ENCODE measurements at regions not wholly inside any gene's neighbourhood (a gene's known extent, or its start where the extent isn't known, plus 50 kb on each side); places are given as distances from the start of the nearest gene placed in this dataset.

DNA sequence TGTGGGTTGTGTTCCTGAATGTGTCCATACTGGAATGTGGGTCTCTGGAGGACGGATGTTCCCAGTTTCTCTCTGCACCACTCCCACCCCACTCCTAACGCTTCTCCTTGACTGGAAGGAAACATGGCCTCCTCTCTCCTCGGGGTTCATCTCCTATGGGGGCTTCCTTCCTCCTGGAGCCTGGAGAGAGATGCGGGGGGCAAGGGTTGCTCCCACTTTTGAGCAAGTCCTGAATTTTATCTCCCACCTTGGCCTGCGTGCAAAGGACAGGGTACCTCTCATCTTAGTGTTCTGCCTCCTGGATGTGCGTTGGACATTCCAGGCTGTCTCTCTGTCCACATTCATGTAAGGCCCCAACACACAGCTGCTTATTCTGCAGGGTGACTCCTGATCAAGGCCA is 52.5 kb upstream of the UQCRFS1 start:
- WGBS (ENCODE audit: insufficient coverage) = 88% methylated on average over 4 of the region's 6 CpGs
- intact Hi-C loops (cut with micrococcal nuclease) = no loop called here
- no peak overlapping the region for H3K27ac Mint-ChIP-seq

DNA sequence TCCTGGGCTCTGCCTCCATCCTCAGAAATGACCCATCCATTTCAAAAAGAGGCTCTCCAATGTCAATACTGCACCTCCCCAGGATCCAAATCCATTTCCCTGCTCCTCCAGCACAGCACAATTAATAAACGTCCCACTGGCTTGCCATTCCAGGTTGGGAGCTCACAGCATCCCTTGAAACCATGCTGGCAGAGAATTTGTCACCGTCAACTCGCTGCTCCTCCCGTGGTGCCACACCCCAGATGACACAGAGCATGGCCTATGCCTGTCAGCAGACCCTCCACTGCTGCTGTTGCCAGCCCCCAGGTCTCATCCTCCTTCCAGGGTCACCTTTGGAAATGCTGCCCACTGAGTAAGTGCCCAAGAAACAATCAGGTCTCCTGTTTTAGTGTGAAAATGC is 53.0 kb upstream of the UQCRFS1 start:
- Mint-ChIP-seq H3K9me3 (peaks cover 0 to 3% (median under 1%) of the 10 kb centered on the region in 7 donors), H3K36me3 (no peaks in the 10 kb centered on the region), H3K27me3 (ENCODE audit: low read depth in 3 of 3) (peaks cover 2 to 8% (median 4%) of the 10 kb centered on the region in 3 donors), H3K4me3 (no peak overlapping the region), H3K27ac (peak overlapping the region in 1 of 7 donors; percentile 36), H3K4me1 (no peaks in the 10 kb centered on the region)
- Histone ChIP-seq H3K4me1 (ENCODE audit: control insufficient read depth in 1 of 2, insufficient read depth in 2 of 2, low read length in 2 of 2) (no peaks in the 10 kb centered on the region), H3K9ac (ENCODE audit: insufficient read depth, low read length, poor library complexity, severe bottlenecking) (no peak overlapping the region), H4K20me1 (ENCODE audit: insufficient read depth, low read length) (no peaks in the 10 kb centered on the region), H3K4me2 (replicated peaks; ENCODE audit: extremely low read depth, low read length, poor library complexity, severe bottlenecking) (no peak overlapping the region), H3K36me3 (replicated peaks in 1 of 2; ENCODE audit: control insufficient read depth in 1 of 2, insufficient read depth in 2 of 2, low read length in 2 of 2) (no peaks in the 10 kb centered on the region), H3K79me2 (ENCODE audit: insufficient read depth, low read length) (no peaks in the 10 kb centered on the region), H3K4me3 (replicated peaks in 1 of 3; ENCODE audit: low read depth in 2 of 3, low read length in 3 of 3) (no peak overlapping the region), H2AFZ (ENCODE audit: insufficient read depth, low read depth, low read length, poor library complexity, severe bottlenecking) (no peak overlapping the region), H3K27me3 (ENCODE audit: control insufficient read depth in 2 of 2, insufficient read depth in 2 of 2, low read length in 2 of 2) (no peaks in the 10 kb centered on the region), H3K27ac (ENCODE audit: low read depth in 1 of 2, low read length in 2 of 2) (no peak overlapping the region), H3K9me3 (replicated peaks in 1 of 2; ENCODE audit: control insufficient read depth in 1 of 2, insufficient read depth in 1 of 2, low read length in 2 of 2) (no peaks in the 10 kb centered on the region)
- WGBS (ENCODE audit: insufficient coverage) = 52% methylated on average over 4 of the region's 4 CpGs
- TF ChIP-seq, protein P1, sequence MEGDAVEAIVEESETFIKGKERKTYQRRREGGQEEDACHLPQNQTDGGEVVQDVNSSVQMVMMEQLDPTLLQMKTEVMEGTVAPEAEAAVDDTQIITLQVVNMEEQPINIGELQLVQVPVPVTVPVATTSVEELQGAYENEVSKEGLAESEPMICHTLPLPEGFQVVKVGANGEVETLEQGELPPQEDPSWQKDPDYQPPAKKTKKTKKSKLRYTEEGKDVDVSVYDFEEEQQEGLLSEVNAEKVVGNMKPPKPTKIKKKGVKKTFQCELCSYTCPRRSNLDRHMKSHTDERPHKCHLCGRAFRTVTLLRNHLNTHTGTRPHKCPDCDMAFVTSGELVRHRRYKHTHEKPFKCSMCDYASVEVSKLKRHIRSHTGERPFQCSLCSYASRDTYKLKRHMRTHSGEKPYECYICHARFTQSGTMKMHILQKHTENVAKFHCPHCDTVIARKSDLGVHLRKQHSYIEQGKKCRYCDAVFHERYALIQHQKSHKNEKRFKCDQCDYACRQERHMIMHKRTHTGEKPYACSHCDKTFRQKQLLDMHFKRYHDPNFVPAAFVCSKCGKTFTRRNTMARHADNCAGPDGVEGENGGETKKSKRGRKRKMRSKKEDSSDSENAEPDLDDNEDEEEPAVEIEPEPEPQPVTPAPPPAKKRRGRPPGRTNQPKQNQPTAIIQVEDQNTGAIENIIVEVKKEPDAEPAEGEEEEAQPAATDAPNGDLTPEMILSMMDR (IDR thresholded peaks at IDR 0.05) = no peak
- intact Hi-C loops (cut with micrococcal nuclease) = no loop called here
- DNase-seq = no peak

More for the DNA sequence above, 52.5 kb upstream of the UQCRFS1 start:
- Histone ChIP-seq H3K4me3 (replicated peaks in 1 of 3; ENCODE audit: low read depth in 2 of 3, low read length in 3 of 3) (no peak overlapping the region), H3K9me3 (replicated peaks in 1 of 2; ENCODE audit: control insufficient read depth in 1 of 2, insufficient read depth in 1 of 2, low read length in 2 of 2) (no peaks in the 10 kb centered on the region), H3K4me2 (replicated peaks; ENCODE audit: extremely low read depth, low read length, poor library complexity, severe bottlenecking) (no peak overlapping the region), H4K20me1 (ENCODE audit: insufficient read depth, low read length) (no peaks in the 10 kb centered on the region), H3K27me3 (ENCODE audit: control insufficient read depth in 2 of 2, insufficient read depth in 2 of 2, low read length in 2 of 2) (no peaks in the 10 kb centered on the region), H2AFZ (ENCODE audit: insufficient read depth, low read depth, low read length, poor library complexity, severe bottlenecking) (no peak overlapping the region), H3K4me1 (ENCODE audit: control insufficient read depth in 1 of 2, insufficient read depth in 2 of 2, low read length in 2 of 2) (no peaks in the 10 kb centered on the region), H3K9ac (ENCODE audit: insufficient read depth, low read length, poor library complexity, severe bottlenecking) (no peak overlapping the region), H3K27ac (ENCODE audit: low read depth in 1 of 2, low read length in 2 of 2) (no peak overlapping the region), H3K79me2 (ENCODE audit: insufficient read depth, low read length) (no peaks in the 10 kb centered on the region), H3K36me3 (replicated peaks in 1 of 2; ENCODE audit: control insufficient read depth in 1 of 2, insufficient read depth in 2 of 2, low read length in 2 of 2) (no peaks in the 10 kb centered on the region)
- Mint-ChIP-seq H3K4me3 (no peak overlapping the region), H3K27me3 (ENCODE audit: low read depth in 3 of 3) (peaks cover 3 to 8% (median 4%) of the 10 kb centered on the region in 3 donors), H3K36me3 (no peaks in the 10 kb centered on the region), H3K4me1 (no peaks in the 10 kb centered on the region), H3K9me3 (peaks cover 0 to 3% (median 0%) of the 10 kb centered on the region in 7 donors)
- DNase-seq = no peak
- TF ChIP-seq, protein P1 (IDR thresholded peaks at IDR 0.05) = no peak

Measured in CD14-positive monocyte (primary cell).